Activated naive CD8-positive, alpha-beta T cell treated with anti-CD3 and anti-CD28 coated beads for 36 hours (primary cell): ENCODE measurements at regions not wholly inside any gene's neighbourhood (a gene's known extent, or its start where the extent isn't known, plus 50 kb on each side); places are given as distances from the start of the nearest gene placed in this dataset.

Source experiments
- DNase-seq: peaks from one replicate; pipeline ENCODE4 v3.0.0; 2021
- H3K27ac Mint-ChIP-seq: one replicate; pipeline ENCODE4 v1.8.0; 2022; ENCODE audit warnings: mild to moderate bottlenecking, moderate library complexity, mixed read lengths
- H3K27me3 Mint-ChIP-seq: one replicate; pipeline ENCODE4 v1.8.0; 2022; ENCODE audit warnings: mild to moderate bottlenecking, mixed read lengths
- H3K36me3 Mint-ChIP-seq: one replicate; pipeline ENCODE4 v1.8.0; 2021; ENCODE audit warnings: mild to moderate bottlenecking, mixed read lengths
- H3K4me1 Mint-ChIP-seq: one replicate; pipeline ENCODE4 v1.8.0; 2021; ENCODE audit warnings: mixed read lengths
- H3K4me3 Mint-ChIP-seq: one replicate; pipeline ENCODE4 v1.8.0; 2022; ENCODE audit warnings: mild to moderate bottlenecking, moderate library complexity, mixed read lengths
- H3K9me3 Mint-ChIP-seq: one replicate; pipeline ENCODE4 v1.8.0; 2022; ENCODE audit warnings: mixed read lengths

DNA sequence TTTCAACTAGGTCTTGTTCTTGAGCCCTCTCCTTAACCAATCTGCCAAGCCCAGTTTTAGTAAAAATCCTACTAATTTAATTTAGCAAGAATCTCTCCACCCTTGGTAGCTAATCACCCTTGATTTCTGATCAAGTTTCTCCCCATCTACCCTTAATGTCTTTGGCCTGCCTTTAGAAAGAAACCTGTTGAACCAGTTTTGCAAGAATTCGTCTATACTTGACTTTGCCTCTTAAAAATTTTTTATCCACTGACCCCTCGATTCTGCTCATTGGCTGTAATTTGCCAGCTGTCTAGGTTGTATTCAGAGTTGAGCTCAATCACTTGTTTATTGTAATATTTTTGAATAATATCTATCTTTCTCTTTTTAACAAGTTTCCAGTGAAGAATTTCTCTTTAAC lies 1138.5 kb downstream of the CDH11 start:
- no peak for DNase-seq
- H3K27me3 Mint-ChIP-seq: no peaks in the 10 kb centered on the region
- peaks cover 14% of the 10 kb centered on the region for H3K9me3 Mint-ChIP-seq
- no peaks in the 10 kb centered on the region for H3K4me1 Mint-ChIP-seq
- H3K27ac Mint-ChIP-seq: no peak overlapping the region
- H3K4me3 Mint-ChIP-seq: no peak overlapping the region
- H3K36me3 Mint-ChIP-seq: no peaks in the 10 kb centered on the region

DNA sequence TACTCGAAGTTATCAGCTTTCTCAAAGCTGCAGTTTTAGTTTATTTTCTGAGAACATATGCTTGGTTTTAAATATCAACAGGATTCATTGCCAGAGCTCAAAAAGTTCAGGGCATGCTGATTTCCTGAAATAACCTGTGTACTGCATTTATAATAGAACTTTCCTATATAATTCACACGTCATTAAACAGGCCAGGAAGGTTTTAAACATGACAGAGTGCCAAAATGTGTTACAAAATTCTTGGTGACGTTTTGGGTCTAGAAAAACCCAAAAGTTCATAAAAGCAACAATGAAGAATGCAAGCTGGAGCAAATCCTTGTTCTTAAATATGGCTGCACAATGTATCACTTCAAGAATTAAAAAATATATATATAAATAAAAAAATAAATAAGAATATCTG lies 1139.1 kb downstream of the CDH11 start:
- Mint-ChIP-seq H3K4me3 (no peak overlapping the region), H3K27ac (no peak overlapping the region), H3K4me1 (no peaks in the 10 kb centered on the region), H3K27me3 (no peaks in the 10 kb centered on the region), H3K36me3 (no peaks in the 10 kb centered on the region), H3K9me3 (peaks cover 15% of the 10 kb centered on the region)
- DNase-seq: no peak

DNA sequence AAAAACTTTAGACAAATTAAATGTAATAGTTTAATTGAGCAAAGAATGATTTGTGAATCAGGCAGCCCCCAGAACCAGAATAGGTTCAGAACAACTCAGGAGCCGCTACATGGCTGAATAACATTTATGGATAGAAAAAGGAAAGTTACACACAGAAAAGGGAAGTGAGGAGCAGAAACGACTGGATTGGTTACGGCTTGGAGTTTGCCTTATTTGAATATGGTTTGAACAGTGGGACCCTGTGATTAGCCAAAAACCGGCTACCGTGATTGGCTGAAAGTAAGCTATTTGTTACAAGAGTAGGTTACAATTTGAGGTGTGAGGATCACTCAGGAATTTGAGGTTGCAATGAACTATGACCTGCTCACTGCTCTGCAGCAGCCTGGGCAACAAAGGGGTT lies 1139.8 kb downstream of the CDH11 start:
- H3K4me1 Mint-ChIP-seq: no peaks in the 10 kb centered on the region
- H3K4me3 Mint-ChIP-seq: no peak overlapping the region
- DNase-seq: no peak
- no peak overlapping the region for H3K27ac Mint-ChIP-seq
- H3K9me3 Mint-ChIP-seq: peaks cover 14% of the 10 kb centered on the region
- no peaks in the 10 kb centered on the region for H3K27me3 Mint-ChIP-seq
- no peaks in the 10 kb centered on the region for H3K36me3 Mint-ChIP-seq

DNA sequence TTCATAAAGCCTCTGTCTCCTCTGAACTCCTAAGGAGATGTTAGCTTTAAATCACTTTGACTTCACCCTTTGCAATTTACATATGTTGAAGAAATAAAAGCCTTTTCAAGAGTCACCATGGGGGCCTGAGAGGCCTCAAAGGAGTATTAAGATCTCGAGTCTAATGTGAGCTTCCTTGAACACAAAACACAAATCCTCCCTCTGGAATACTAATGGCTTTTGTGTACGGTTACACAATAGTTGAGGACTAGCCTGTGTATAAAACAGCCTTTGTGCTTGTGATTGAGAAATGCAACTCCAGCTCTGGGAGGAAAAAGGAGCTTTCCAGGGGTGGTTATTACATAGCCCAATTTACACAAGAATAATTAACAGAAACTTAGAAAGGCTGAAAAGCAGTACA lies 1140.2 kb downstream of the CDH11 start:
- no peaks in the 10 kb centered on the region for H3K36me3 Mint-ChIP-seq
- H3K9me3 Mint-ChIP-seq: peaks cover 12% of the 10 kb centered on the region
- H3K4me1 Mint-ChIP-seq: no peaks in the 10 kb centered on the region
- DNase-seq: no peak
- no peaks in the 10 kb centered on the region for H3K27me3 Mint-ChIP-seq
- no peak overlapping the region for H3K4me3 Mint-ChIP-seq
- H3K27ac Mint-ChIP-seq: no peak overlapping the region

DNA sequence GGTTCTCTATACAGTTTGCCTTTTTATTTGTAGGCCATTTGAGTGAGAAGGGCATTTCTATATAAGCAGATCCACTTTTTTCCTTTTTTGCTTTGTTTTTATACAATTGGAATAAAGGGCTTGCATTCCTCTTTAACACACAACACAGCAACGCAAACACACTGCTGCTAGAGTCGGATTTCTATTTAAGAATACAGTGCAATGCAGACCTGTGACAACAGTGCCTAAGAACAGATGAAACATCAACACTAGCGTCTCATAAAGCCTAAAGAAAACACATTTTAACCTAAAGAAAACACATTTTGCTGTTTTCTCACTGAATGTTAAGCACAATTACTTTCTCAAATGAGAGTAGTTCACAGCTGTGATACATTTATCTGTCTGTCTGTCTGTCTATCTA lies 1141.1 kb downstream of the CDH11 start:
- H3K9me3 Mint-ChIP-seq: peaks cover 13% of the 10 kb centered on the region
- no peak overlapping the region for H3K27ac Mint-ChIP-seq
- no peaks in the 10 kb centered on the region for H3K27me3 Mint-ChIP-seq
- H3K4me3 Mint-ChIP-seq: no peak overlapping the region
- H3K4me1 Mint-ChIP-seq: no peaks in the 10 kb centered on the region
- H3K36me3 Mint-ChIP-seq: no peaks in the 10 kb centered on the region
- DNase-seq: no peak

DNA sequence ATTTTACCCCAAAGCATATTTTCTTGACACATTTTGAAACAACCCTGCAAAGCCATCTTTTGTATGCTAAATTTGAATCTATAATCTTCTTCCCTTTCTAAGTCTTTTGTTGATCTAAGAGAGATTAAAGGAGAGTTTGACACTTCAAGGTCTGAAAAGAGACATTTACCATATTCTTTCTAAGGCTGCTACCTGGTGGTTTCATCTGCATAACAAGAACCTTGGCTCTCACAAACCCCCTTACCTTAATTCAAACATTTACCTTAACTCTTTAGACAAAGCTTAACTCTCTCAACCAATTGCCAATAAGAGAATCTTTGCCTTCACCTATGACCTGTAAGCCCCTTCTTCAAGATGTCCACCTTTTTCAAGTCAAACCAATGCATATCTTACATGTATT lies 1143.6 kb downstream of the CDH11 start:
- Mint-ChIP-seq H3K9me3 (peaks cover 15% of the 10 kb centered on the region), H3K27me3 (no peaks in the 10 kb centered on the region), H3K4me1 (no peaks in the 10 kb centered on the region), H3K36me3 (no peaks in the 10 kb centered on the region), H3K27ac (no peak overlapping the region), H3K4me3 (no peak overlapping the region)
- no peak for DNase-seq

DNA sequence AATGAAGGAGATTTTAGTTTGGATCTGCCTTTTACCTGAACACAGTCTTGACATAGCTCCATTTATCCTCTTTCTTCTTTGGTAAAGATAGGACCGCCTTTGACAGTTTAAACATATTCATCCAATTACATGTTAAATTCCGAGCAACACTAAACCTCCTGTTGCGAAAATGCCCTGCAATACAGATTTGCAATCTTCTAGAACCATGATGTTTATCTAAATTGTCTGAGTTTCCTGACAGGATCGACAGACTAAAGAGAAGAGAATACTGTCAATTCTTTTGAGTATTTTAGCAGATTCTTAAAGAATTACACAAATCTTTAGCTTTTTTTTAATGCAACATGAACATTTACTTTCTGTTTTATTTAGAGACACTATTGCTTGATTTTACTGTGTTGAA lies 1145.5 kb downstream of the CDH11 start:
- Mint-ChIP-seq H3K36me3 (no peaks in the 10 kb centered on the region), H3K4me1 (no peaks in the 10 kb centered on the region), H3K27ac (no peak overlapping the region), H3K4me3 (no peak overlapping the region), H3K27me3 (no peaks in the 10 kb centered on the region), H3K9me3 (peaks cover 15% of the 10 kb centered on the region)
- no peak for DNase-seq

DNA sequence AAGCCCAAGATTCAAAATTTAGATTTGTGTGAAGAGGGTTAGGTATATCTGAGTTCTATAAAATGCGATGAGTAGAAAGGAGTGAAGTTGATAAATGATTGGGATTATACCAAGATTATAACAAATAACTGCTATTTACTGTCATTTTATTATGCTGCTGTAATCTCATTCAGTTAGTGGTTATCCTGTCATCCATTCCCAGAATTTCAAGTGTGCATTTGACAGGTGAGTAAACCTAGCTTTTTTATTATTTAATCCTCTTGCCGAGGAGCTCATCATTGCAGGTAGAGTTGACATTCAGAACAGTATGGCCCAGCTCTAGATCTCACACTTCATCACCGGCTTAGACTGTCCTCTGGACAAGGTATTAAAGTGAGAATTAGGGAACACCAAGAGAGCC lies 1146.2 kb downstream of the CDH11 start:
- H3K27ac Mint-ChIP-seq: no peak overlapping the region
- DNase-seq: no peak
- H3K36me3 Mint-ChIP-seq: no peaks in the 10 kb centered on the region
- no peaks in the 10 kb centered on the region for H3K27me3 Mint-ChIP-seq
- peaks cover 16% of the 10 kb centered on the region for H3K9me3 Mint-ChIP-seq
- H3K4me1 Mint-ChIP-seq: no peaks in the 10 kb centered on the region
- H3K4me3 Mint-ChIP-seq: no peak overlapping the region

DNA sequence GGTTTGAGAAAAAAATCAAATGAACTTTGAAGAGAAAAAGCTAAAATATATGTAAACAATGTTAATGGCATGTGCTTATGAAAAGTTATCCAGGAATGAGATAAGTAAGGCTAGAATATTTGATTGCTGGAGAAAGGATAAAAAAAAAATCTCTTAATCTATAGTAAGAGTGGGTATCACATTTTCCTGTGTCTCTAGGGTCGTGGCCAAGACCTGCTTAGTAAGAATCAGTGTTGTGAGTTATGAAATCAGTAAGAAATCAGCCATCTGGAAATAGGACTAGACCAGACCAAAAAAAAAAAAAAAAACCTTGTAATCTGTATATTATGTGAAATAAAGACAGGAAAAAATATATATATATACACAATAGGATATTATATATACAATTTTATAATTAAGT lies 1153.9 kb downstream of the CDH11 start:
- H3K4me1 Mint-ChIP-seq: no peaks in the 10 kb centered on the region
- DNase-seq: no peak
- no peaks in the 10 kb centered on the region for H3K27me3 Mint-ChIP-seq
- no peaks in the 10 kb centered on the region for H3K36me3 Mint-ChIP-seq
- no peak overlapping the region for H3K27ac Mint-ChIP-seq
- no peak overlapping the region for H3K4me3 Mint-ChIP-seq
- H3K9me3 Mint-ChIP-seq: peaks cover 3% of the 10 kb centered on the region

DNA sequence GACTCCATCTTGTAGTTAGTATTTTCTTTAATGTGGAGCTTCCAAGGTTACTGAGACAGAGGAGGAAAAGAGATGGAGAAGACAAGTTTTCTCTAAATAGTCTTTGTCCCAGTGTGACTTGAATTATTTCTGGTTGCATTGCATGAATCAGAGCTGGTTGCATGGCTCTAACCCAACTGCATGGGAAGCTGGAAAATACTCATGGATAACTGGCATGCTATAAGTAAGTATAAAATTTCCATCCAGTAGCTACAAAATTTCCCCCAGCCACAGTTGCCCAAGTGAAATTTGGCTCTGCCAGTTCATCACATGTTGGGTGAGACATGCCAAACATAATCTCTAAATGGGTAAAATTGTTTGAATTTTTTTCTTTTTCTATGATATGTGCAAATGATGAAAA lies 1161.5 kb downstream of the CDH11 start:
- H3K27ac Mint-ChIP-seq: no peak overlapping the region

DNA sequence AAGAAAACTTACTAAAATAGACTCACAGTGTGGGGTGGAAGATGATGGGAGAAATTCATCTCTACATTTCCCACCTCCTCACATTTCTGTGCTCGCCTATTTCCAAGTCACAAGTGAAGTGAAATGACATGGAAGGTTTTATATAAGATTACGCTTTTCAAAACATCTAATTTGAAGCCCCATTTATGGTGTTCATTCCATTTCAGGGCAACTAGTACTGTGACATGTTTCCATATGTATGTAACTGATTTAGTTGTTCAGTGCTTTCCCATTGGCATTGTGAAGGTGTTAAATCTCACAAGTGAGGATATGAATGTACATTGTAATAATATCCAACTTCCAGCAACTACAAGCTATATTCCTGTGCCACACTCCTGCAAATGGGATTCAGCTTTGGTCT lies 1174.8 kb downstream of the CDH11 start:
- H3K4me3 Mint-ChIP-seq: no peak overlapping the region
- no peak for DNase-seq
- no peaks in the 10 kb centered on the region for H3K27me3 Mint-ChIP-seq
- H3K36me3 Mint-ChIP-seq: no peaks in the 10 kb centered on the region
- no peak overlapping the region for H3K27ac Mint-ChIP-seq
- H3K4me1 Mint-ChIP-seq: no peaks in the 10 kb centered on the region
- H3K9me3 Mint-ChIP-seq: no peaks in the 10 kb centered on the region

More for the DNA sequence above, 1161.5 kb downstream of the CDH11 start:
- H3K27me3 Mint-ChIP-seq: no peaks in the 10 kb centered on the region
- no peak overlapping the region for H3K4me3 Mint-ChIP-seq
- H3K36me3 Mint-ChIP-seq: no peaks in the 10 kb centered on the region
- DNase-seq: no peak
- H3K4me1 Mint-ChIP-seq: no peaks in the 10 kb centered on the region
- peaks cover 7% of the 10 kb centered on the region for H3K9me3 Mint-ChIP-seq

DNA sequence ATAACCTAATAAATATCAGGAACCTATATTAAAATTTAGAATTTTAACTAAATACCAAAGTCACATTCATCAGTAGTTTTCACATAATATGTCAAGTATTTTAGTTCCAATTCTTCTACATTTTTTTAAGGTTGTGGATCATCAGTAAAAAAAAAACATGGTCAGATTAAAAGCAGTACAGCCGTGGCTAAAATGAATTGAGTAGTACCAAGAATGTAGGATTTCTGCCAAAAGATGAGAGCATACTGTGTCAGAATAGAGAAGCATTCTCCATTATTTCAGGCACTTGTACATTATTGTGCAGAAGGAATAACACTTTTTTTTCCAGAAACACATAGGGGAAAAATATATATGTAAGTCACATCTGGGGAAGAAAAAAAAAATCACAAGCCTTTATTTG lies 1176.1 kb downstream of the CDH11 start:
- H3K27me3 Mint-ChIP-seq: no peaks in the 10 kb centered on the region
- no peak for DNase-seq
- no peaks in the 10 kb centered on the region for H3K4me1 Mint-ChIP-seq
- H3K36me3 Mint-ChIP-seq: no peaks in the 10 kb centered on the region
- H3K9me3 Mint-ChIP-seq: peaks cover 1% of the 10 kb centered on the region
- no peak overlapping the region for H3K4me3 Mint-ChIP-seq
- H3K27ac Mint-ChIP-seq: no peak overlapping the region

DNA sequence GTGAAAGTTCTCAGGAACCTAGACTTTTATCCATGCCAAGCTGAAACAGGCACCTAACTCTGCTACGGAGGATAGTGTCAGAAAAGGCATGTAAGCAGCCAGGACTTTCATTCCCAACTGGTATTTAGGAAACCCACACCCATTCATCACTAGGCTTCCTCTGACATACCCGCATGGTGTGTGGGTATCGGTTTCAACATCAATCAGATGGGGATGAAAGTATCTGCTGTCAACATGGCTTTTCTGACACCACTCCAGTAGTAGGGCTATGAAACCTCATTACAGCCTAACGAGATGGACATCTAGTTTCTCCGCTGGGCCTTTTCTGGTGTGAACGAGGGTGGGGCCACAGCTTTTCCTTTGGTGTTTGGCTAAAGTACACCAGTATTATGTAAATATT lies 1178.3 kb downstream of the CDH11 start:
- no peaks in the 10 kb centered on the region for H3K36me3 Mint-ChIP-seq
- no peaks in the 10 kb centered on the region for H3K27me3 Mint-ChIP-seq
- H3K4me1 Mint-ChIP-seq: no peaks in the 10 kb centered on the region
- H3K27ac Mint-ChIP-seq: no peak overlapping the region
- H3K4me3 Mint-ChIP-seq: no peak overlapping the region
- H3K9me3 Mint-ChIP-seq: peaks cover 5% of the 10 kb centered on the region
- no peak for DNase-seq

DNA sequence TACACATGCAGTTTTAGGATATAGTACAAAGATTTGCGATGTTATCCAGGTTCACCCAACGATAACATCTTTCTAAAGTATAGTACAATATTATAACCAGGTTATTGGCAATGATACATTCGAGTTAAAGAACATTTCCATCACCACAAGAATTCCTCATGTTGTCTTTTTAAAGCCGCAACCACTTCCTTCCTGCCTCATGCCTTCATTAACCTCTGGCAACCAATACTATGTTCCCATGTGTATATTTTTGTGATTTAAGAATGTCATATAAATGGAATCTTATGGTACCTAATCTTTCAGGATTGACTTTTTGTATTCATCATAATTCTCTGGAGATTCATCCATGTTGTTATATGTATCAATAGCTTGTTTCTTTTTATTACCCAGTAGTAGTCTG lies 1183.2 kb downstream of the CDH11 start:
- no peaks in the 10 kb centered on the region for H3K27me3 Mint-ChIP-seq
- no peak for DNase-seq
- H3K36me3 Mint-ChIP-seq: no peaks in the 10 kb centered on the region
- H3K4me3 Mint-ChIP-seq: no peak overlapping the region
- H3K9me3 Mint-ChIP-seq: peaks cover 10% of the 10 kb centered on the region
- no peaks in the 10 kb centered on the region for H3K4me1 Mint-ChIP-seq
- no peak overlapping the region for H3K27ac Mint-ChIP-seq

DNA sequence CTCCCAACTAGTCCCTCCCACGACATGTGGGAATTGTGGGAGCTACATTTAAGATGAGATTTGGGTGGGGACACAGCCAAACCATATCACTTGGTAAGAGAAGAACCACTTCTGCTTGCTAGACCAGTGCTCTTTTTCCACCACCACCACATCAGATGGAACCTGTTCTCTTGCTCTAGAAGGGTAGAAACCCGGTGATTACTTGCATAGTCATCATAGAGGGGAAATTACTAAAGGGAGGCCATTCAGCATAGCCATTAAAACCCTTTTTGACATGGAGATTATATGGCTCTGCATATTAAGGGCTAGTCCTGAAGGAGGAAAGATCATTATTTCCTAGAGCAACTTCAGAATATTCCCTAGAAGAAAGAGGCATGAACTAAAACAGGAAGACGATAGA lies 1188.0 kb downstream of the CDH11 start:
- Mint-ChIP-seq H3K27ac (no peak overlapping the region), H3K4me1 (no peaks in the 10 kb centered on the region), H3K9me3 (peaks cover 10% of the 10 kb centered on the region), H3K36me3 (no peaks in the 10 kb centered on the region), H3K4me3 (no peak overlapping the region), H3K27me3 (no peaks in the 10 kb centered on the region)
- no peak for DNase-seq

DNA sequence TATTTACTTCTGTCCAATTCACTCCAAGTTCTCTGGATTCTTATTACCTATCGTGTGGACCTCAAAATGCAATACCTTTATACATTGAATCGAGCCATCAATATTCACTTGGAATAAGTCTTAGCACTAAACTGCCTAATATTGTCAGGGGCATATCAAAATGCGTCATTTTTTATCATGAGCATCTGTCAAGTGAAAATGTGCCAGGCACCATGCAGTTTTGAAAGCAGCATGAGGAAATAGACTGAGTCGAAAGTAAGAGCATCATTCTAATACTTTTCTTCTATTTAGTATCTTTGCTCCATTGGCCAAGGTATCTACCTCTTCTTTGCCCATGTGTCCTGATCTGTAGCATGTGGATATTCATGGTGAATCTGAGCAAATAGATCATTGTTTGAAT lies 1193.4 kb downstream of the CDH11 start:
- Mint-ChIP-seq H3K27ac (no peak overlapping the region), H3K27me3 (no peaks in the 10 kb centered on the region), H3K4me3 (no peak overlapping the region), H3K36me3 (no peaks in the 10 kb centered on the region), H3K4me1 (no peaks in the 10 kb centered on the region), H3K9me3 (peaks cover 16% of the 10 kb centered on the region)
- no peak for DNase-seq

DNA sequence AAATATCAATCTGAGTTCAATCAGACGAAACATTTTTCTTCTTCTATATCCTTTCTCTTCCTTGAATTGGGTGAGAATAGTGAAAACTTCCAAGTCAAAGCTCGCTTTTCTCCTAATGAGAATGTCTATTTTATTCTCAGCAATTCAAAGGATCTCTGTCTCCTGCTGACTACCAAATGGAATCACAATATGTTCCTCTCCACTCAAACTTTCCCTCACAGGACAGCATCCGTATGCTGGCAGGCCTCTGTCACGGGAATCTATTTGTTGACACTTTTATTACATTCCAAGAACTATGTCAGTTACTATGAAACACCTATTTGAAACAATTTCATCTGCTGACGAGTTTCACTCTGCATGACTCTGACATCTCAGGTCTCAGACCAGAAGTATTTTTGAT lies 1196.6 kb downstream of the CDH11 start:
- no peaks in the 10 kb centered on the region for H3K27me3 Mint-ChIP-seq
- no peak overlapping the region for H3K4me3 Mint-ChIP-seq
- H3K36me3 Mint-ChIP-seq: no peaks in the 10 kb centered on the region
- no peaks in the 10 kb centered on the region for H3K4me1 Mint-ChIP-seq
- H3K27ac Mint-ChIP-seq: no peak overlapping the region
- H3K9me3 Mint-ChIP-seq: peaks cover 16% of the 10 kb centered on the region
- DNase-seq: no peak
